Erythroblast (primary cell): ENCODE measurements at regions not wholly inside any gene's neighbourhood (a gene's known extent, or its start where the extent isn't known, plus 50 kb on each side); places are given as distances from the start of the nearest gene placed in this dataset.

Experiments
- GATA1 ChIP-seq: IDR thresholded peaks from 2 replicates; pipeline ENCODE4 v1.6.1; 2011; ENCODE audit warnings: low read depth, mild to moderate bottlenecking, control low read depth, low read length, moderate library complexity
- POLR2A ChIP-seq: IDR thresholded peaks from 2 replicates; pipeline ENCODE4 v1.6.1; 2011; ENCODE audit warnings: mild to moderate bottlenecking, low read length

DNA sequence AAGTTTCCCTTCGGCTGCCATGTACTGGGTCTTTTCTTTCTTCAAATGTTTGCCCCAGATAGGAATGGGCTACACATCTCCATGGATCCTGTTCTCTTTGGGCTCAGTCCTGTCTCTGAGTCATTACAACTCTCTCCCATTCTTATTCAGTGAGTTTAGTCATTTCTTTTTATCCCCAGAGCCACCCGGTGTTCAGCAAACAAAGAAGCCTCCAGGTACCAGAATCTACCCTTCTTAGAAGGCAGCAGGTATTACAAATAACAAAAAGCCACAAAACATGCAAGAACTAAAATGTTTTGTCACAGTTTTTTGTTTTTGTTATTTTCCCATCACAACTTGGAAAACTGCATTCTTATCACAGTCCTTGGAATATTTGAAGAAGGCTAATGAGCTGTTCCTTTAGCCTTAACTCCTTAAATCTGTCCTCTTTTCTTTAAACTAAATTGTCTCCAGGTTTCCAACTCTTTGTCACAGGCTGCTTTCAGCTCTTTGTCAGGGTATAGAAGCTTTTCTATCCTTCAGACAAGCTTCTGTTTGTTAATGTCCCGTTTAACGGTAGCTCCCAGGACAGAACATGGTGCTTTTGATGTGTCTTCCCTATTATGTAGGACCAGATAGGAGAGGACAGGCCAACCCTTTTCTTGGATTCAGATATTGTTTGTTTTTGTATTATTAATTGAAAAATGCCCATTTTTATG, 215.5 kb upstream of the HTR2A start:
- TF ChIP-seq POLR2A: no peak
- no peak for TF ChIP-seq GATA1
